Endothelial cell of umbilical vein (primary cell): ENCODE measurements at regions not wholly inside any gene's neighbourhood (a gene's known extent, or its start where the extent isn't known, plus 50 kb on each side); places are given as distances from the start of the nearest gene placed in this dataset.

Experiments used
- BruUV-seq: library from RNA; stranded (reverse); fragments of 400-500 nt; replicated peaks from 2 replicates; lab custom pipeline; 2021; lab: Mats Ljungman, UMichigan
- CTCF ChIA-PET: fragments of 300-600, 350-600 bp; sonication (Branson Sonifier 250); formaldehyde crosslinking; loops from one replicate; lab custom pipeline; 2021; ENCODE audit warnings: antibody characterized with exemption, inconsistent platforms; lab: Charles Lee
- POLR2A ChIA-PET: fragments of 300-600, 350-600 bp; sonication (Branson Sonifier 250); formaldehyde crosslinking; loops from one replicate; lab custom pipeline; 2021; ENCODE audit warnings: antibody characterized with exemption, inconsistent platforms; lab: Charles Lee
- DNase-seq: peaks from one replicate; pipeline ENCODE4 v3.0.0-alpha.2; 2011; ENCODE audit warnings: low read depth, low spot score
- FAIRE-seq: peaks from 2 replicates; lab custom pipeline; 2011; peaks lifted over from hg19 to GRCh38; lab: Jason Lieb, UNC
- H2AFZ ChIP-seq: 2 replicates; pipeline ENCODE4 v1.6.0; 2012; ENCODE audit warnings: low read depth, low read length, control low read depth, inconsistent platforms
- H3K27ac ChIP-seq: 2 replicates; pipeline ENCODE4 v1.5.1; 2011; ENCODE audit warnings: low read depth, mild to moderate bottlenecking, control low read depth, low read length, moderate library complexity; ENCODE audit not compliant: insufficient read depth
- H3K27me3 ChIP-seq, 2 experiments: 2 replicates each; pipeline versions ENCODE4 v1.6.0 to v1.6.1; 2011; ENCODE audit warnings: low read length in 2 of 2, mixed read lengths in 1 of 2; ENCODE audit not compliant: control insufficient read depth in 2 of 2, insufficient read depth in 2 of 2
- H3K36me3 ChIP-seq, 2 experiments: 2 replicates in 1 of 2; 3 replicates in 1 of 2; pipeline ENCODE4 v1.5.1; 2011; ENCODE audit warnings: low read length in 2 of 2, mild to moderate bottlenecking in 1 of 2, moderate library complexity in 1 of 2; ENCODE audit not compliant: control insufficient read depth in 2 of 2, insufficient read depth in 2 of 2; ENCODE audit errors: extremely low read depth in 1 of 2
- H3K4me1 ChIP-seq: 3 replicates; pipeline ENCODE4 v1.5.1; 2011; ENCODE audit warnings: mild to moderate bottlenecking, low read length; ENCODE audit not compliant: control insufficient read depth, insufficient read depth; ENCODE audit errors: extremely low read depth
- H3K4me2 ChIP-seq: 2 replicates; pipeline ENCODE4 v1.6.1; 2011; ENCODE audit warnings: low read length, control low read depth, mixed read lengths; ENCODE audit not compliant: insufficient read depth
- H3K4me3 ChIP-seq, 3 experiments: fragments of 200-600 bp in 1 of 3; sonication (generic), shearing (Covaris generic) in 1 of 3; replicated peaks in 1 of 3; 2 replicates each; pipeline ENCODE4 v1.5.1; 2011 to 2016; ENCODE audit warnings: control low read depth in 3 of 3, low read length in 3 of 3, mild to moderate bottlenecking in 2 of 3, inconsistent platforms in 1 of 3, low read depth in 1 of 3, moderate library complexity in 1 of 3; ENCODE audit not compliant: insufficient read depth in 1 of 3
- H3K79me2 ChIP-seq: 2 replicates; pipeline ENCODE4 v1.6.0; 2012; ENCODE audit warnings: low read length, inconsistent platforms; ENCODE audit not compliant: control insufficient read depth, insufficient read depth
- H3K9ac ChIP-seq: replicated peaks from 2 replicates; pipeline ENCODE3; 2011; ENCODE audit warnings: low read length, control low read depth; ENCODE audit not compliant: insufficient read depth; ENCODE audit errors: extremely low read depth
- H3K9me1 ChIP-seq: replicated peaks from 3 replicates; pipeline ENCODE4 v1.6.0; 2011; ENCODE audit warnings: mild to moderate bottlenecking, low read length; ENCODE audit not compliant: control insufficient read depth, insufficient read depth; ENCODE audit errors: extremely low read depth
- H3K9me3 ChIP-seq: replicated peaks from 2 replicates; pipeline ENCODE4 v1.5.1; 2012; ENCODE audit warnings: low read length, inconsistent platforms; ENCODE audit not compliant: control insufficient read depth, insufficient read depth
- H4K20me1 ChIP-seq: replicated peaks from 2 replicates; pipeline ENCODE3; 2011; ENCODE audit warnings: mild to moderate bottlenecking, low read length; ENCODE audit not compliant: control insufficient read depth, insufficient read depth; ENCODE audit errors: extremely low read depth
- EZH2 ChIP-seq: IDR thresholded peaks from 2 replicates; pipeline ENCODE4 v1.6.1; 2012; ENCODE audit warnings: borderline replicate concordance, low read depth, mild to moderate bottlenecking, moderate library complexity, low read length, inconsistent platforms; ENCODE audit not compliant: severe bottlenecking
- FOS ChIP-seq: IDR thresholded peaks from 2 replicates; pipeline ENCODE4 v1.6.1; 2011; ENCODE audit warnings: mild to moderate bottlenecking, low read length, moderate library complexity, borderline replicate concordance; ENCODE audit not compliant: insufficient read depth
- GATA2 ChIP-seq: IDR thresholded peaks from 2 replicates; pipeline ENCODE4 v1.7.0; 2011; ENCODE audit warnings: low read depth, mild to moderate bottlenecking, moderate library complexity, mixed read lengths, low read length; ENCODE audit not compliant: insufficient read length, insufficient read depth
- JUN ChIP-seq: IDR thresholded peaks from 2 replicates; pipeline ENCODE4 v1.6.1; 2011; ENCODE audit warnings: borderline replicate concordance, low read depth; ENCODE audit not compliant: insufficient read length, insufficient read depth
- MYC ChIP-seq: IDR thresholded peaks from one replicate; pipeline ENCODE4 v1.6.1; 2011; ENCODE audit warnings: mild to moderate bottlenecking, low read depth, low read length
- POLR2A ChIP-seq: IDR thresholded peaks from 2 replicates; pipeline ENCODE4 v1.6.1; 2012; ENCODE audit warnings: low read depth, mild to moderate bottlenecking, control low read depth, low read length
- POLR2AphosphoS5 ChIP-seq: IDR thresholded peaks from 2 replicates; pipeline ENCODE4 v1.6.1; 2012; ENCODE audit warnings: low read depth, mild to moderate bottlenecking, control low read depth, low read length, moderate library complexity; ENCODE audit not compliant: insufficient read depth
- dilution Hi-C: fragments of 300-500 bp; cut with MboI; formaldehyde crosslinking; loops from one replicate; pipeline ENCODE4 v1.15.0; 2019; ENCODE audit warnings: low sequenced_read_pairs; ENCODE audit not compliant: extremely low pct_ligation_motif_present
- intact Hi-C: fragments of 100-400 bp; cut with micrococcal nuclease; formaldehyde crosslinking; loops from one replicate; pipeline ENCODE4 v1.10.0; 2022
- TF ChIP-seq, protein P1 (sequence below), 2 donors: IDR thresholded peaks; 1 replicate in 1 of 2; 2 replicates in 1 of 2; pipeline ENCODE4 v1.5.1; 2011; ENCODE audit warnings: low read length in 2 of 2, mild to moderate bottlenecking in 2 of 2, moderate library complexity in 2 of 2, control low read depth in 1 of 2, inconsistent platforms in 1 of 2, low read depth in 1 of 2; ENCODE audit not compliant: insufficient read depth in 1 of 2; ENCODE audit errors: extremely low read depth in 1 of 2
- TF ChIP-seq, protein P2 (sequence below): IDR thresholded peaks from 2 replicates; pipeline ENCODE4 v1.6.1; 2011; ENCODE audit not compliant: insufficient read depth, insufficient read length

DNA sequence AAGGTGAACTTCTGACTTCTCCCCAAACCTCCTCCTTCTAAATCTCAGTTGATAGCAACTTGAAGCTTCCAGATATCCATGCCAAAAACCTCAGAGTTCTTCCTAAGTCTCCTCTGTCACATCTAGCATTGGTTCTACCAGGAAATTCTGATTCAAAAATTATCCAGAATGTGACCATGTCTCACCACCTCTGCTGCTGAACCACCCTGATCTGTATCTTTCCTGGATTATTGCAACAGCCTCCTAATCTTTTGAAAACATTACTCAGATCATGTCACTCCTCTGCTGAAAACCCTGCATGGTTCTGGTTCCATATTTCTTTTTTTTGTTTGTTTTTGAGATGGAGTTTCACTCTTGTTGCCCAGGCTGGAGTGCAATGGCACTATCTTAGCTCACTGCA, 78.7 kb upstream of the TNFSF11 start:
- TF ChIP-seq GATA2 (peak; percentile 88), POLR2AphosphoS5 (no peak), POLR2A (no peak)
- TF ChIP-seq, protein P1, sequence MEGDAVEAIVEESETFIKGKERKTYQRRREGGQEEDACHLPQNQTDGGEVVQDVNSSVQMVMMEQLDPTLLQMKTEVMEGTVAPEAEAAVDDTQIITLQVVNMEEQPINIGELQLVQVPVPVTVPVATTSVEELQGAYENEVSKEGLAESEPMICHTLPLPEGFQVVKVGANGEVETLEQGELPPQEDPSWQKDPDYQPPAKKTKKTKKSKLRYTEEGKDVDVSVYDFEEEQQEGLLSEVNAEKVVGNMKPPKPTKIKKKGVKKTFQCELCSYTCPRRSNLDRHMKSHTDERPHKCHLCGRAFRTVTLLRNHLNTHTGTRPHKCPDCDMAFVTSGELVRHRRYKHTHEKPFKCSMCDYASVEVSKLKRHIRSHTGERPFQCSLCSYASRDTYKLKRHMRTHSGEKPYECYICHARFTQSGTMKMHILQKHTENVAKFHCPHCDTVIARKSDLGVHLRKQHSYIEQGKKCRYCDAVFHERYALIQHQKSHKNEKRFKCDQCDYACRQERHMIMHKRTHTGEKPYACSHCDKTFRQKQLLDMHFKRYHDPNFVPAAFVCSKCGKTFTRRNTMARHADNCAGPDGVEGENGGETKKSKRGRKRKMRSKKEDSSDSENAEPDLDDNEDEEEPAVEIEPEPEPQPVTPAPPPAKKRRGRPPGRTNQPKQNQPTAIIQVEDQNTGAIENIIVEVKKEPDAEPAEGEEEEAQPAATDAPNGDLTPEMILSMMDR (IDR thresholded peaks at IDR 0.05; ENCODE audit: extremely low read depth in 1 of 2, insufficient read depth in 1 of 2, low read depth in 1 of 2, low read length in 2 of 2): no peak
- Histone ChIP-seq H3K4me3 (no peak overlapping the region), H3K4me1 (peaks cover 25% of the 10 kb centered on the region), H3K36me3 (no peaks in the 10 kb centered on the region), H4K20me1 (no peaks in the 10 kb centered on the region), H3K27ac (no peak overlapping the region), H3K9me1 (no peaks in the 10 kb centered on the region), H3K79me2 (no peaks in the 10 kb centered on the region), H2AFZ (peak overlapping the region; percentile 34), H3K27me3 (no peaks in the 10 kb centered on the region), H3K4me2 (no peak overlapping the region), H3K9ac (no peak overlapping the region), H3K9me3 (no peaks in the 10 kb centered on the region)
- intact Hi-C loops: loop anchor here (1.0 kb wide), 1 partner anchor 8 kb away; no protein-coding TSS in a partner anchor
- dilution Hi-C loops: no loop called here
- ChIA-PET CTCF (no interaction called here), POLR2A (no interaction called here)
- peak; percentile 13 for DNase-seq
- peak; percentile 4 for FAIRE-seq
- no TSS peak for BruUV-seq

DNA sequence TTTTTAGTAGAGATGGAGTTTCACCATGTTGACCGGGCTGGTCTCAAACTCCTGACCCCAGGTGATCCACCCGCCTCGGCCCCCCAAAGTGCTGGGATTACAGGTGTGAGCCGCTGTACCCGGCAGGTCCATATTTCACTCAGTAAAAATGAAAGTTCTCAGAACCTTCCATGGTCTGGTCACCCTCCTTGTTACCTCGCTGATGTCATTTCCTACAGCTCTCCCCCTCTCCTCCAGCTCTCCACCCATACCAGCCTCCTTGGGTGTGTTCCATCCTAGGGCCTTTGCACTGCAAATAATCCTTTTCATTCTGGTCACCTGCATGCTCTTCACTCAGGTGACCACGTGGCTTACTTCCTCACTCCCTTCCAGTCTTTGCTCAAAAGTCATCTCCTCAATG, 78.2 kb upstream of the TNFSF11 start:
- POLR2A ChIA-PET: no interaction called here
- Histone ChIP-seq H3K79me2 (no peaks in the 10 kb centered on the region), H3K9me3 (no peaks in the 10 kb centered on the region), H3K4me3 (no peak overlapping the region), H3K9me1 (no peaks in the 10 kb centered on the region), H3K27me3 (no peaks in the 10 kb centered on the region), H3K27ac (no peak overlapping the region), H4K20me1 (no peaks in the 10 kb centered on the region), H2AFZ (no peak overlapping the region), H3K4me2 (no peak overlapping the region), H3K36me3 (no peaks in the 10 kb centered on the region), H3K9ac (no peak overlapping the region), H3K4me1 (peaks cover 25% of the 10 kb centered on the region)
- DNase-seq (no peak), FAIRE-seq (no peak)
- no TSS peak for BruUV-seq
- intact Hi-C loops: loop anchor here (1.0 kb wide), 1 partner anchor 8 kb away; no protein-coding TSS in a partner anchor
- dilution Hi-C loops: no loop called here
- TF ChIP-seq FOS (no peak), POLR2A (no peak), MYC (no peak), EZH2 (no peak), POLR2AphosphoS5 (no peak), JUN (no peak), GATA2 (no peak)
- TF ChIP-seq, protein P1 (IDR thresholded peaks at IDR 0.05; ENCODE audit: extremely low read depth in 1 of 2, insufficient read depth in 1 of 2, low read depth in 1 of 2, low read length in 2 of 2): no peak
- TF ChIP-seq, protein P2, sequence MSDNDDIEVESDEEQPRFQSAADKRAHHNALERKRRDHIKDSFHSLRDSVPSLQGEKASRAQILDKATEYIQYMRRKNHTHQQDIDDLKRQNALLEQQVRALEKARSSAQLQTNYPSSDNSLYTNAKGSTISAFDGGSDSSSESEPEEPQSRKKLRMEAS: no peak
- CTCF ChIA-PET: no interaction called here
